ENCODE measurements at regions not wholly inside any gene's neighbourhood (a gene's known extent, or its start where the extent isn't known, plus 50 kb on each side); places are given as distances from the start of the nearest gene placed in this dataset.

GRCh38 chr22:27572278-27572666 lies 229.3 kb downstream of the MN1 start:
- Histone ChIP-seq H3K27me3 (replicated peaks; ENCODE audit: control insufficient read depth, insufficient read depth, low read length) (no peaks in the 10 kb centered on the region; the same call in 1 of the 2 replicates), H3K4me3 (replicated peaks; ENCODE audit: low read depth, low read length) (no peak overlapping the region), H3K36me3 (ENCODE audit: control insufficient read depth, insufficient read depth, low read length) (no peaks in the 10 kb centered on the region)
- TF ChIP-seq CTCF (IDR thresholded peaks at IDR 0.05; ENCODE audit: insufficient read depth, low read length, poor library complexity, severe bottlenecking): no peak
- no peak for DNase-seq (ENCODE audit: extremely low read depth, insufficient read length)

GRCh38 chr22:27573280-27574001 lies 228.1 kb downstream of the MN1 start:
- TF ChIP-seq CTCF (IDR thresholded peaks at IDR 0.05; ENCODE audit: insufficient read depth, low read length, poor library complexity, severe bottlenecking): no peak
- no peaks in the 10 kb centered on the region for H3K36me3 ChIP-seq (ENCODE audit: control insufficient read depth, insufficient read depth, low read length)
- no peaks in the 10 kb centered on the region; the same call in 1 of the 2 replicates for H3K27me3 ChIP-seq (replicated peaks; ENCODE audit: control insufficient read depth, insufficient read depth, low read length)
- no peak overlapping the region for H3K4me3 ChIP-seq (replicated peaks; ENCODE audit: low read depth, low read length)
- no peak for DNase-seq (ENCODE audit: extremely low read depth, insufficient read length)

- H3K36me3 ChIP-seq (ENCODE audit: control insufficient read depth, insufficient read depth, low read length): no peaks in the 10 kb centered on the region
- no peaks in the 10 kb centered on the region; the same call in 1 of the 2 replicates for H3K27me3 ChIP-seq (replicated peaks; ENCODE audit: control insufficient read depth, insufficient read depth, low read length)
- H3K4me3 ChIP-seq (replicated peaks; ENCODE audit: low read depth, low read length): no peak overlapping the region
- no peak for TF ChIP-seq CTCF (IDR thresholded peaks at IDR 0.05; ENCODE audit: insufficient read depth, low read length, poor library complexity, severe bottlenecking)
- no peak for DNase-seq (ENCODE audit: extremely low read depth, insufficient read length)
Measured at GRCh38 chr22:27574002-27574366, 227.6 kb downstream of the MN1 start.

GRCh38 chr22:27574651-27575050 lies 226.9 kb downstream of the MN1 start:
- no peaks in the 10 kb centered on the region; the same call in 1 of the 2 replicates for H3K27me3 ChIP-seq (replicated peaks; ENCODE audit: control insufficient read depth, insufficient read depth, low read length)
- no peak for TF ChIP-seq CTCF (IDR thresholded peaks at IDR 0.05; ENCODE audit: insufficient read depth, low read length, poor library complexity, severe bottlenecking)

GRCh38 chr22:27575348-27575747 lies 226.2 kb downstream of the MN1 start:
- no peak overlapping the region for H3K4me3 ChIP-seq (replicated peaks; ENCODE audit: low read depth, low read length)
- H3K27me3 ChIP-seq (replicated peaks; ENCODE audit: control insufficient read depth, insufficient read depth, low read length): no peaks in the 10 kb centered on the region
- no peaks in the 10 kb centered on the region for H3K36me3 ChIP-seq (ENCODE audit: control insufficient read depth, insufficient read depth, low read length)
- no peak for TF ChIP-seq CTCF (IDR thresholded peaks at IDR 0.05; ENCODE audit: insufficient read depth, low read length, poor library complexity, severe bottlenecking)
- no peak for DNase-seq (ENCODE audit: extremely low read depth, insufficient read length)

More at GRCh38 chr22:27574651-27575050, 226.9 kb downstream of the MN1 start:
- no peak for DNase-seq (ENCODE audit: extremely low read depth, insufficient read length)
- no peaks in the 10 kb centered on the region for H3K36me3 ChIP-seq (ENCODE audit: control insufficient read depth, insufficient read depth, low read length)
- H3K4me3 ChIP-seq (replicated peaks; ENCODE audit: low read depth, low read length): no peak overlapping the region

Data from GM06990 (cell line).